Urinary bladder (tissue), 3 donors: ENCODE measurements at regions not wholly inside any gene's neighbourhood (a gene's known extent, or its start where the extent isn't known, plus 50 kb on each side); places are given as distances from the start of the nearest gene placed in this dataset.

Experiments used
- DNase-seq: peaks from one replicate; pipeline ENCODE4 v3.0.0-alpha.2; 2015; ENCODE audit errors: extremely low spot score
- H3K27ac ChIP-seq: one replicate; pipeline ENCODE4 v1.5.1; 2013; ENCODE audit warnings: low read depth, mild to moderate bottlenecking, moderate library complexity
- H3K36me3 ChIP-seq: one replicate; pipeline ENCODE4 v1.6.1; 2013; ENCODE audit warnings: mild to moderate bottlenecking, moderate library complexity; ENCODE audit not compliant: insufficient read depth
- H3K4me1 ChIP-seq: one replicate; pipeline ENCODE4 v1.6.1; 2013; ENCODE audit warnings: mild to moderate bottlenecking, moderate library complexity; ENCODE audit not compliant: insufficient read depth
- H3K4me3 ChIP-seq: one replicate; pipeline ENCODE4 v1.5.1; 2013; ENCODE audit warnings: low read depth, low read length
- WGBS: extraction: QIAGEN DNeasy Blood & Tissue Kit; methylation state at CpG from one replicate; pipeline ENCODE4 v1.1.7; 2013; 5-methylcytosine and 5-hydroxymethylcytosine counted together
- donor health status: healthy with polysubstance abuse.
- donor health status: healthy.

- Histone ChIP-seq H3K4me3 (no peak overlapping the region), H3K27ac (no peak overlapping the region), H3K36me3 (no peaks in the 10 kb centered on the region), H3K4me1 (no peaks in the 10 kb centered on the region)
- DNase-seq, result no peak
Measured at GRCh38 chr6:154908723-154909122, 86.4 kb upstream of the TIAM2 start.

GRCh38 chr6:154909311-154909710, 85.8 kb upstream of the TIAM2 start:
- DNase-seq, result no peak
- Histone ChIP-seq H3K27ac (no peak overlapping the region), H3K36me3 (no peaks in the 10 kb centered on the region), H3K4me1 (no peaks in the 10 kb centered on the region), H3K4me3 (no peak overlapping the region)
- WGBS, result 99% methylated on average over 1 of the region's 1 CpG

GRCh38 chr6:154909821-154910220, 85.3 kb upstream of the TIAM2 start:
- WGBS, result 68% methylated on average over 7 of the region's 7 CpGs
- no peaks in the 10 kb centered on the region for H3K4me1 ChIP-seq
- no peak overlapping the region for H3K27ac ChIP-seq
- H3K4me3 ChIP-seq, result no peak overlapping the region
- no peak for DNase-seq
- no peaks in the 10 kb centered on the region for H3K36me3 ChIP-seq

GRCh38 chr6:154914288-154914687, 80.8 kb upstream of the TIAM2 start:
- no peaks in the 10 kb centered on the region for H3K36me3 ChIP-seq
- H3K4me3 ChIP-seq, result no peak overlapping the region
- no peaks in the 10 kb centered on the region for H3K4me1 ChIP-seq
- H3K27ac ChIP-seq, result no peak overlapping the region
- DNase-seq, result no peak
- WGBS, result 93% methylated on average over 4 of the region's 4 CpGs

- no peaks in the 10 kb centered on the region for H3K36me3 ChIP-seq
- H3K27ac ChIP-seq, result no peak overlapping the region
- DNase-seq, result no peak
- H3K4me1 ChIP-seq, result no peaks in the 10 kb centered on the region
- 89% methylated on average over 5 of the region's 5 CpGs for WGBS
- no peak overlapping the region for H3K4me3 ChIP-seq
Measured at GRCh38 chr6:154916857-154917256, 78.3 kb upstream of the TIAM2 start.

- DNase-seq, result no peak
- Histone ChIP-seq H3K36me3 (no peaks in the 10 kb centered on the region), H3K27ac (no peak overlapping the region), H3K4me1 (no peaks in the 10 kb centered on the region), H3K4me3 (no peak overlapping the region)
- WGBS, result 94% methylated on average over 7 of the region's 7 CpGs
Measured at GRCh38 chr6:154917941-154918340, 77.2 kb upstream of the TIAM2 start.

- no peaks in the 10 kb centered on the region for H3K36me3 ChIP-seq
- WGBS, result 96% methylated on average over 5 of the region's 5 CpGs
- H3K4me1 ChIP-seq, result no peaks in the 10 kb centered on the region
- no peak overlapping the region for H3K4me3 ChIP-seq
- DNase-seq, result no peak
- no peak overlapping the region for H3K27ac ChIP-seq
Measured at GRCh38 chr6:154919806-154920205, 75.3 kb upstream of the TIAM2 start.

GRCh38 chr6:154920495-154921200, 74.5 kb upstream of the TIAM2 start:
- Histone ChIP-seq H3K4me3 (no peak overlapping the region), H3K36me3 (no peaks in the 10 kb centered on the region), H3K27ac (no peak overlapping the region), H3K4me1 (no peaks in the 10 kb centered on the region)
- DNase-seq, result no peak
- 82% methylated on average over 8 of the region's 8 CpGs for WGBS

GRCh38 chr6:154921482-154921881, 73.6 kb upstream of the TIAM2 start:
- no peaks in the 10 kb centered on the region for H3K36me3 ChIP-seq

GRCh38 chr6:154923199-154923869, 71.8 kb upstream of the TIAM2 start:
- Histone ChIP-seq H3K4me3 (no peak overlapping the region), H3K36me3 (no peaks in the 10 kb centered on the region), H3K4me1 (no peaks in the 10 kb centered on the region), H3K27ac (no peak overlapping the region)
- no peak for DNase-seq
- 71% methylated on average over 5 of the region's 5 CpGs for WGBS

More at GRCh38 chr6:154921482-154921881, 73.6 kb upstream of the TIAM2 start:
- no peak overlapping the region for H3K4me3 ChIP-seq
- no peaks in the 10 kb centered on the region for H3K4me1 ChIP-seq
- DNase-seq, result no peak
- H3K27ac ChIP-seq, result no peak overlapping the region
- WGBS, result 82% methylated on average over 4 of the region's 4 CpGs

- WGBS, result 86% methylated on average over 8 of the region's 8 CpGs
- no peaks in the 10 kb centered on the region for H3K36me3 ChIP-seq
- no peak for DNase-seq
- H3K27ac ChIP-seq, result no peak overlapping the region
- H3K4me1 ChIP-seq, result no peaks in the 10 kb centered on the region
- H3K4me3 ChIP-seq, result no peak overlapping the region
Measured at GRCh38 chr6:154925130-154925529, 70.0 kb upstream of the TIAM2 start.

- no peaks in the 10 kb centered on the region for H3K36me3 ChIP-seq
- H3K27ac ChIP-seq, result no peak overlapping the region
- 64% methylated on average over 8 of the region's 8 CpGs for WGBS
- H3K4me3 ChIP-seq, result no peak overlapping the region
- no peak for DNase-seq
- H3K4me1 ChIP-seq, result no peaks in the 10 kb centered on the region
Measured at GRCh38 chr6:154926366-154926765, 68.7 kb upstream of the TIAM2 start.

GRCh38 chr6:154928325-154928922, 66.7 kb upstream of the TIAM2 start:
- 16% methylated on average over 5 of the region's 5 CpGs for WGBS
- Histone ChIP-seq H3K27ac (no peak overlapping the region), H3K4me1 (no peaks in the 10 kb centered on the region), H3K4me3 (no peak overlapping the region), H3K36me3 (no peaks in the 10 kb centered on the region)
- peak; percentile 31 for DNase-seq

GRCh38 chr6:154930451-154930851, 64.7 kb upstream of the TIAM2 start:
- 82% methylated on average over 6 of the region's 6 CpGs for WGBS
- H3K4me3 ChIP-seq, result no peak overlapping the region
- no peak overlapping the region for H3K27ac ChIP-seq

More at GRCh38 chr6:154930451-154930851, 64.7 kb upstream of the TIAM2 start:
- DNase-seq, result no peak
- Histone ChIP-seq H3K36me3 (no peaks in the 10 kb centered on the region), H3K4me1 (no peaks in the 10 kb centered on the region)
